ENCODE measurements at regions not wholly inside any gene's neighbourhood (a gene's known extent, or its start where the extent isn't known, plus 50 kb on each side); places are given as distances from the start of the nearest gene placed in this dataset.

- no peaks in the 10 kb centered on the region for H3K4me1 Mint-ChIP-seq
- ATAC-seq: no peak
- peaks cover 8% of the 10 kb centered on the region for H3K9me3 Mint-ChIP-seq
- no peak overlapping the region for H3K4me3 Mint-ChIP-seq
- no peaks in the 10 kb centered on the region for H3K36me3 Mint-ChIP-seq
- H3K27ac Mint-ChIP-seq: no peak overlapping the region
- no peak for DNase-seq (ENCODE audit: low spot score in 2 of 2)
Measured at GRCh38 chr6:63371104-63371715, 51.4 kb upstream of the LGSN start.

DNA sequence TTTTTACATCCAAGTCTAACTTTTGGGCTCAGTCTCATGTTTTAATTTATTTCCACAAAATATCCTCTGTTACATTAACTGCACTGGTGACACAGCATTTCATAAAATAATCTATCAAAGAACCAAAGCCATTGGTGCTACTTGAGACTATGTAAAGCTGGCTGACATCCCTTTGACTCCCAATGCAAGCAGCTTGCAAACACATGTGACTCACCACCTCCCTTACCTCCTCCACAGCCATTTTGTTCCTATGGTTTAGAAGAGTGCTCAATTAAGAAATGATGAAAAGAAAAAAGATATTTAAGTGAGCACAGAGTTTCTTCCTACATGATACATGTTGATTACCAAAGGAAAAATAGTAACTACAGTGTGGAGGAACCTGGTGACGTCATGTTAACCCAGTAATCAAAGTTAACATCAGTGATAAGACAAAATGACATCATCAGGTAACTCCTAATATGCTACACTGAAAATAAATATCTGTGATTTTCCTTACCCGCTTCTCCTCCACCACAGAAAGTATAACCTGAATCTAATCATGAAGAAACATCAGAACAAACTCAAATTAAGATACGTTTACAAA lies 53.3 kb upstream of the LGSN start:
- H3K36me3 Mint-ChIP-seq: no peaks in the 10 kb centered on the region
- peaks cover 8% of the 10 kb centered on the region for H3K9me3 Mint-ChIP-seq
- ATAC-seq (no peak), DNase-seq (ENCODE audit: low spot score in 2 of 2) (no peak)
- no peak overlapping the region for H3K27ac Mint-ChIP-seq
- no peak overlapping the region for H3K4me3 Mint-ChIP-seq
- no peaks in the 10 kb centered on the region for H3K4me1 Mint-ChIP-seq

DNA sequence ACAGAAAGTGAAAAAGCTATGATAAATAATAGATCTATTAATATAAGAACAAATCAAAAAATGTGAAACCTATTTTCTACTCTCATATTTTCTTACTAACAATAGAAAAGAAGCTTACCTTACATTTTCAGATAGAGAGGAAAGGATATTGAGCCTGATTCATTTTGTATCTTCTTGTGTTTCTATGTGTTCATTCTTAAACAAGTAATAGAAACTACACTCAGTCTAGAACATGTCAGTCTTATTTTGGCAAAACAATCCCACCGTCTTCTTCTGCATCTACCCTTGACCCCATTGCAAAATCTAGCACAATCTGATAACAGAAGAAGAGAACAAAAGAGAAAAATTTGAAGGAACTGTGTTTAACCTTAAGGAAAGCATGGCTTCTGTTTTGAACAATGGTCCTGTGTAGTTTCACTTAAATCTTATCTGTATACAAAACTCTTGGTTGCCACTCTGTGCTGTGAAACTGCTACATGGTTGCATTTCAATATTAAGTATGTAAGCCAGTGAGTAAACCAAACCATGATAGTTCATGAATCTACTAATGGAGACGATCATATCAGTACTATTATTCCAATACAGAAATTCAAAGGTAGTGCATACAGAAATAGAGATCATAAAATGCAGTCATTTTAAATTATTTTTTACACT lies 69.5 kb upstream of the LGSN start:
- ATAC-seq (no peak), DNase-seq (ENCODE audit: low spot score in 2 of 2) (no peak)
- Mint-ChIP-seq H3K9me3 (peaks cover 3% of the 10 kb centered on the region), H3K4me1 (no peaks in the 10 kb centered on the region), H3K4me3 (no peak overlapping the region), H3K36me3 (no peaks in the 10 kb centered on the region), H3K27ac (no peak overlapping the region)

GRCh38 chr6:63391203-63391970 lies 71.6 kb upstream of the LGSN start:
- Mint-ChIP-seq H3K27ac (no peak overlapping the region), H3K36me3 (no peaks in the 10 kb centered on the region), H3K9me3 (peaks cover 3% of the 10 kb centered on the region), H3K4me3 (no peak overlapping the region), H3K4me1 (no peaks in the 10 kb centered on the region)
- ATAC-seq (no peak), DNase-seq (ENCODE audit: low spot score in 2 of 2) (no peak)

GRCh38 chr6:63392092-63392724 lies 72.4 kb upstream of the LGSN start:
- H3K9me3 Mint-ChIP-seq: peaks cover 3% of the 10 kb centered on the region
- no peak overlapping the region for H3K27ac Mint-ChIP-seq
- ATAC-seq (peak; percentile 31), DNase-seq (ENCODE audit: low spot score in 2 of 2) (no peak)
- no peaks in the 10 kb centered on the region for H3K4me1 Mint-ChIP-seq
- H3K4me3 Mint-ChIP-seq: no peak overlapping the region
- H3K36me3 Mint-ChIP-seq: no peaks in the 10 kb centered on the region

- no peak overlapping the region for H3K4me3 Mint-ChIP-seq
- H3K36me3 Mint-ChIP-seq: no peaks in the 10 kb centered on the region
- DNase-seq (ENCODE audit: low spot score in 2 of 2) (no peak), ATAC-seq (no peak)
- peaks cover 3% of the 10 kb centered on the region for H3K9me3 Mint-ChIP-seq
- H3K27ac Mint-ChIP-seq: no peak overlapping the region
- H3K4me1 Mint-ChIP-seq: no peaks in the 10 kb centered on the region
Measured at GRCh38 chr6:63394656-63395308, 75.0 kb upstream of the LGSN start.

DNA sequence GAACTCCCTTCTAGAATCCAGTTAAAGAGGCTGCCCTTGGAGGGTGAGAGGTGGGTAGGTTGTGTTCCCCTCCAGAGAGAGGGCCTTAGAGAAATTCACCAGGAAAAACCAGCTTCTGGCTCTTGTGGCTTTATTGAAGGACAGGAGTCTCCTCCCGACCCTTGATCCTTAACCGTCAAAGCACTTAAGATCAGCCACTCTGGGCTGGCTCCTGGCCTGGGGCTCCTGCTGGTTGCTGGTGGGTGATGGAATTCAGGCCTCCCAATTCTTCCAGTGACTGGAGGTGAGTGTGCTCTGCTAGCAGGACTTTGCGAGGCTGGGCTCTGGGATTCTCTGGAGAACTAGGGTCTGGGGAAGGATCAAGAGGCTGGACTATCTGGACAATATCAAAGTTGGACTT lies 75.6 kb upstream of the LGSN start:
- H3K9me3 Mint-ChIP-seq: peaks cover 3% of the 10 kb centered on the region
- ATAC-seq (no peak), DNase-seq (ENCODE audit: low spot score in 2 of 2) (no peak)
- H3K36me3 Mint-ChIP-seq: no peaks in the 10 kb centered on the region
- H3K27ac Mint-ChIP-seq: no peak overlapping the region
- H3K4me3 Mint-ChIP-seq: no peak overlapping the region
- H3K4me1 Mint-ChIP-seq: no peaks in the 10 kb centered on the region

GRCh38 chr6:63403725-63404124 lies 83.9 kb upstream of the LGSN start:
- no peaks in the 10 kb centered on the region for H3K4me1 Mint-ChIP-seq
- H3K36me3 Mint-ChIP-seq: no peaks in the 10 kb centered on the region
- DNase-seq (ENCODE audit: low spot score in 2 of 2) (no peak), ATAC-seq (no peak)
- H3K4me3 Mint-ChIP-seq: no peak overlapping the region
- H3K9me3 Mint-ChIP-seq: no peaks in the 10 kb centered on the region
- no peak overlapping the region for H3K27ac Mint-ChIP-seq

- H3K4me1 Mint-ChIP-seq: no peaks in the 10 kb centered on the region
- peaks cover 4% of the 10 kb centered on the region for H3K9me3 Mint-ChIP-seq
- no peaks in the 10 kb centered on the region for H3K36me3 Mint-ChIP-seq
- no peak overlapping the region for H3K4me3 Mint-ChIP-seq
- H3K27ac Mint-ChIP-seq: no peak overlapping the region
- ATAC-seq: no peak
- no peak for DNase-seq (ENCODE audit: low spot score in 2 of 2)
Measured at GRCh38 chr6:63410435-63411426, 90.9 kb upstream of the LGSN start.

- Mint-ChIP-seq H3K4me1 (no peaks in the 10 kb centered on the region), H3K36me3 (no peaks in the 10 kb centered on the region), H3K9me3 (peaks cover 4% of the 10 kb centered on the region), H3K27ac (no peak overlapping the region), H3K4me3 (no peak overlapping the region)
- DNase-seq (ENCODE audit: low spot score in 2 of 2): no peak
- no peak for ATAC-seq
Measured at GRCh38 chr6:63415286-63415685, 95.5 kb upstream of the LGSN start.

DNA sequence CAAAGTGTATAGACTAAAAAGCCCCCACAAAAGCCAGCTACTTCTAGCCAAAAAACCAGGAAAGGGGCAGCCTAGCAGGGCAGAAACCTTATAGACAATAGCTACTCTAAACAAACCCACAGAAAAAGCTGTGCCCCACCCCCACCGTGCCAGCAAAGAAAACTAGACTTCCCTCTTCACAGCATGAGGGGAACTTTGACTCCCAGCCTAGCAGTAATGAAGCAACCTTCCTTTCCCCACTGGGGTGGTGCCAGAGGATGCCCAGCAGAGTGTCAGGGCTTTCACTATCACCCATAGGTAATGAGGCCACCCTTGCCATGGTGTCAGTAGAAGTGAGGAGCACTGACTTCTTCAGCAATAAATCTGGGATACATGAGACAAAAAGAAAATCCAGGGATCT lies 99.0 kb upstream of the LGSN start:
- Mint-ChIP-seq H3K9me3 (peaks cover 3% of the 10 kb centered on the region), H3K4me1 (no peaks in the 10 kb centered on the region), H3K27ac (no peak overlapping the region), H3K4me3 (no peak overlapping the region), H3K36me3 (no peaks in the 10 kb centered on the region)
- DNase-seq (ENCODE audit: low spot score in 2 of 2) (no peak), ATAC-seq (no peak)

- Mint-ChIP-seq H3K4me1 (no peaks in the 10 kb centered on the region), H3K4me3 (no peak overlapping the region), H3K27ac (no peak overlapping the region), H3K36me3 (no peaks in the 10 kb centered on the region), H3K9me3 (peaks cover 3% of the 10 kb centered on the region)
- ATAC-seq: no peak
- DNase-seq (ENCODE audit: low spot score in 2 of 2): no peak
Measured at GRCh38 chr6:63424636-63425035, 104.9 kb upstream of the LGSN start.

- no peak for ATAC-seq
Measured at GRCh38 chr6:63425493-63425892, 105.7 kb upstream of the LGSN start.

DNA sequence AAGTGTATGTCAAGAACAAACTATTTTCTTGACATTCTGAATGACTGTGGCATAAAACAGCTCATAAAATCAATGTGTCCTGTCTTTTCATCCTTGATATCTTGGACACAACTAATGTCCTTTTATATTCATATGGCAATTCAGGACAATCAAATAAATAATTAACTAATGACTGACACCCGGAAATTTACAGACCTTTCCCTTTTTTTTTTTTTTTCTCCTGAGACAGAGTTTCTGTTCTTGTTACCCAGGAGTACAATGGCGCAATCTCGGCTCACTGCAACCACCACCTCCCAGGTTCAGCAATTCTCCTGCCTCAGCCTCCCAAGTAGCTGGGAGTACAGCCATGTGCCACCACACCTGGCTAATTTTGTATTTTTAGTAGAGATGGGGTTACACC lies 107.1 kb upstream of the LGSN start:
- DNase-seq (ENCODE audit: low spot score in 2 of 2): no peak

More at GRCh38 chr6:63425493-63425892, 105.7 kb upstream of the LGSN start:
- no peak overlapping the region for H3K4me3 Mint-ChIP-seq
- H3K27ac Mint-ChIP-seq: no peak overlapping the region
- H3K4me1 Mint-ChIP-seq: no peaks in the 10 kb centered on the region
- DNase-seq (ENCODE audit: low spot score in 2 of 2): no peak
- H3K9me3 Mint-ChIP-seq: peaks cover 3% of the 10 kb centered on the region
- no peaks in the 10 kb centered on the region for H3K36me3 Mint-ChIP-seq

More for the DNA sequence above, 107.1 kb upstream of the LGSN start:
- ATAC-seq: no peak
- Mint-ChIP-seq H3K4me1 (no peaks in the 10 kb centered on the region), H3K4me3 (no peak overlapping the region), H3K27ac (no peak overlapping the region), H3K36me3 (no peaks in the 10 kb centered on the region), H3K9me3 (no peaks in the 10 kb centered on the region)
